IMR-90 (cell line): ENCODE measurements at regions not wholly inside any gene's neighbourhood (a gene's known extent, or its start where the extent isn't known, plus 50 kb on each side); places are given as distances from the start of the nearest gene placed in this dataset.

ENCODE experiments used
- ATAC-seq: fragments of 200-7000 bp; cut with Tn5 transposase; 2 replicates; pipeline ENCODE4 v1.9.1; 2020; ENCODE audit warnings: low read depth, mild to moderate bottlenecking, moderate library complexity
- BruUV-seq: library from RNA; stranded (reverse); fragments of 400-500 nt; replicated peaks from 2 replicates; lab custom pipeline; 2021; lab: Mats Ljungman, UMichigan
- CTCF ChIA-PET: fragments of 300-600 bp; formaldehyde crosslinking; extraction: SDS; loops from one replicate; lab custom pipeline; 2021; ENCODE audit warnings: antibody characterized with exemption; lab: Yijun Ruan, JAX
- POLR2A ChIA-PET: fragments of 300-600 bp; sonication (Branson Sonifier 250); formaldehyde crosslinking; loops from one replicate; lab custom pipeline; 2022; ENCODE audit warnings: antibody characterized with exemption; ENCODE audit not compliant: unreplicated experiment; lab: Charles Lee
- DNase-seq: peaks from one replicate; pipeline ENCODE4 v3.0.0; 2013
- H2AFZ ChIP-seq: replicated peaks from 2 replicates; pipeline ENCODE3; 2013; ENCODE audit warnings: low read length, mild to moderate bottlenecking; ENCODE audit not compliant: poor library complexity
- H2AK5ac ChIP-seq: 2 replicates; pipeline ENCODE4 v1.6.1; 2013; ENCODE audit warnings: low read depth, low read length, inconsistent platforms
- H2AK9ac ChIP-seq: replicated peaks from 2 replicates; pipeline ENCODE3; 2013; ENCODE audit warnings: mild to moderate bottlenecking, low read depth, low read length, moderate library complexity; ENCODE audit not compliant: poor library complexity
- H2BK120ac ChIP-seq: 2 replicates; pipeline ENCODE4 v1.6.1; 2013; ENCODE audit warnings: low read depth, low read length, inconsistent platforms
- H2BK15ac ChIP-seq: 3 replicates; pipeline ENCODE4 v1.6.1; 2013; ENCODE audit warnings: low read depth, low read length, inconsistent platforms
- H2BK20ac ChIP-seq: 2 replicates; pipeline ENCODE4 v1.6.1; 2013; ENCODE audit warnings: low read depth, mild to moderate bottlenecking, inconsistent platforms, low read length, moderate library complexity
- H2BK5ac ChIP-seq: 2 replicates; pipeline ENCODE4 v1.6.1; 2013; ENCODE audit warnings: mild to moderate bottlenecking, low read depth, low read length, inconsistent platforms; ENCODE audit not compliant: poor library complexity, severe bottlenecking
- H3K14ac ChIP-seq: replicated peaks from 2 replicates; pipeline ENCODE4 v1.6.1; 2013; ENCODE audit warnings: low read depth, low read length, inconsistent platforms
- H3K18ac ChIP-seq: 2 replicates; pipeline ENCODE4 v1.6.1; 2013; ENCODE audit warnings: low read depth, low read length, control low read depth
- H3K23ac ChIP-seq: 2 replicates; pipeline ENCODE4 v1.6.1; 2013; ENCODE audit warnings: low read depth, low read length, inconsistent platforms
- H3K27ac ChIP-seq: 2 replicates; pipeline ENCODE4 v1.5.1; 2013; ENCODE audit warnings: mild to moderate bottlenecking, control low read depth, low read length; ENCODE audit not compliant: insufficient read depth
- H3K27me3 ChIP-seq: 2 replicates; pipeline ENCODE4 v1.6.1; 2013; ENCODE audit warnings: low read length; ENCODE audit not compliant: control insufficient read depth, insufficient read depth
- H3K36me3 ChIP-seq: 2 replicates; pipeline ENCODE4 v1.6.1; 2013; ENCODE audit warnings: low read length, mixed read lengths; ENCODE audit not compliant: control insufficient read depth, insufficient read depth
- H3K4ac ChIP-seq: 2 replicates; pipeline ENCODE4 v1.6.1; 2013; ENCODE audit warnings: low read depth, low read length, inconsistent platforms
- H3K4me1 ChIP-seq: 2 replicates; pipeline ENCODE4 v1.6.1; 2013; ENCODE audit warnings: low read length, mixed read lengths; ENCODE audit not compliant: control insufficient read depth, insufficient read depth
- H3K4me2 ChIP-seq: 2 replicates; pipeline ENCODE4 v1.6.1; 2013; ENCODE audit warnings: low read depth, mild to moderate bottlenecking, control low read depth, low read length, moderate library complexity
- H3K4me3 ChIP-seq: 2 replicates; pipeline ENCODE4 v1.5.1; 2013; ENCODE audit warnings: low read depth, mild to moderate bottlenecking, control low read depth, low read length, moderate library complexity; ENCODE audit not compliant: insufficient read depth
- H3K56ac ChIP-seq: 2 replicates; pipeline ENCODE4 v1.6.1; 2013; ENCODE audit warnings: low read length, inconsistent platforms; ENCODE audit not compliant: insufficient read depth; ENCODE audit errors: extremely low read depth
- H3K79me1 ChIP-seq, 2 experiments: 2 replicates each; pipeline ENCODE4 v1.6.1; 2013; ENCODE audit warnings: low read length in 2 of 2, inconsistent platforms in 1 of 2, low read depth in 1 of 2
- H3K9ac ChIP-seq: 2 replicates; pipeline ENCODE4 v1.6.1; 2013; ENCODE audit warnings: low read depth, low read length, control low read depth
- H3K9me1 ChIP-seq: 2 replicates; pipeline ENCODE4 v1.6.1; 2013; ENCODE audit warnings: low read length, inconsistent platforms; ENCODE audit not compliant: insufficient read depth
- H3K9me3 ChIP-seq: 2 replicates; pipeline ENCODE4 v1.6.1; 2013; ENCODE audit warnings: low read length; ENCODE audit not compliant: control insufficient read depth, insufficient read depth
- H4K20me1 ChIP-seq: 2 replicates; pipeline ENCODE4 v1.6.1; 2013; ENCODE audit warnings: low read length, inconsistent platforms; ENCODE audit not compliant: insufficient read depth
- H4K5ac ChIP-seq: 2 replicates; pipeline ENCODE4 v1.6.1; 2013; ENCODE audit warnings: mild to moderate bottlenecking, low read depth, low read length, control low read depth
- H4K8ac ChIP-seq, 2 experiments: 2 replicates each; pipeline ENCODE4 v1.6.1; 2013; ENCODE audit warnings: low read depth in 2 of 2, low read length in 2 of 2, control low read depth in 1 of 2, inconsistent platforms in 1 of 2
- H4K91ac ChIP-seq: 2 replicates; pipeline ENCODE4 v1.6.1; 2013; ENCODE audit warnings: low read depth, low read length, inconsistent platforms; ENCODE audit not compliant: insufficient read depth
- BHLHE40 ChIP-seq: fragments of 150-350 bp; IDR thresholded peaks from 2 replicates; pipeline ENCODE4 v1.6.1; 2016; ENCODE audit warnings: mild to moderate bottlenecking, low read depth, low read length
- CEBPB ChIP-seq: IDR thresholded peaks from 2 replicates; pipeline ENCODE4 v1.6.1; 2012; ENCODE audit warnings: low read depth, low read length, improper control_type of control experiment
- CHD1 ChIP-seq: IDR thresholded peaks from 2 replicates; pipeline ENCODE4 v1.6.1; 2012; ENCODE audit warnings: low read depth, low read length, improper control_type of control experiment
- CTCF ChIP-seq: conservative IDR thresholded peaks from 2 replicates; pipeline ENCODE4 v1.5.1; 2012; ENCODE audit warnings: mild to moderate bottlenecking, low read depth, low read length, improper control_type of control experiment
- ELK1 ChIP-seq: fragments of 150-350 bp; IDR thresholded peaks from 2 replicates; pipeline ENCODE4 v1.6.1; 2016; ENCODE audit warnings: low read depth, mild to moderate bottlenecking, low read length, moderate library complexity, borderline replicate concordance
- FOS ChIP-seq: fragments of 150-350 bp; IDR thresholded peaks from 2 replicates; pipeline ENCODE4 v1.6.1; 2016; ENCODE audit warnings: low read depth, low read length
- MAFK ChIP-seq: IDR thresholded peaks from 2 replicates; pipeline ENCODE4 v1.6.1; 2012; ENCODE audit warnings: low read depth, low read length, improper control_type of control experiment
- MAZ ChIP-seq: IDR thresholded peaks from 2 replicates; pipeline ENCODE4 v1.6.1; 2012; ENCODE audit warnings: low read depth, mild to moderate bottlenecking, low read length, improper control_type of control experiment, moderate library complexity, borderline replicate concordance
- MXI1 ChIP-seq: IDR thresholded peaks from 2 replicates; pipeline ENCODE4 v1.6.1; 2012; ENCODE audit warnings: low read depth, mild to moderate bottlenecking, low read length, moderate library complexity, borderline replicate concordance
- NFE2L2 ChIP-seq: fragments of 150-350 bp; IDR thresholded peaks from 2 replicates; pipeline ENCODE4 v1.6.1; 2016; ENCODE audit warnings: low read depth, mild to moderate bottlenecking, low read length
- POLR2A ChIP-seq: IDR thresholded peaks from 2 replicates; pipeline ENCODE4 v1.6.1; 2012; ENCODE audit warnings: mild to moderate bottlenecking, low read depth, low read length
- RAD21 ChIP-seq: IDR thresholded peaks from 2 replicates; pipeline ENCODE4 v1.6.1; 2012; ENCODE audit warnings: low read length, improper control_type of control experiment
- RCOR1 ChIP-seq: IDR thresholded peaks from 2 replicates; pipeline ENCODE4 v1.6.1; 2012; ENCODE audit warnings: mild to moderate bottlenecking, low read length, improper control_type of control experiment; ENCODE audit not compliant: insufficient replicate concordance
- RFX5 ChIP-seq: IDR thresholded peaks from 2 replicates; pipeline ENCODE4 v1.8.0; 2012; ENCODE audit warnings: low read depth, mild to moderate bottlenecking, low read length, moderate library complexity
- SMC3 ChIP-seq: fragments of 150-350 bp; IDR thresholded peaks from 2 replicates; pipeline ENCODE4 v1.6.1; 2016; ENCODE audit warnings: low read depth, mild to moderate bottlenecking, antibody characterized with exemption, low read length, moderate library complexity
- WGBS, 2 experiments: methylation state at CpG; one replicate each; pipeline versions ENCODE4 v1.1.5 to v1.1.7; 2013; ENCODE audit warnings: missing lambda C conversion rate in 2 of 2; ENCODE audit not compliant: insufficient read length in 1 of 2; ENCODE audit errors: extremely low coverage in 2 of 2; 5-methylcytosine and 5-hydroxymethylcytosine counted together
- dilution Hi-C: fragments of 300-500 bp; cut with HindIII; formaldehyde crosslinking; loops from one replicate; pipeline ENCODE4 v1.14.3; 2018; ENCODE audit warnings: low sequenced_read_pairs; ENCODE audit not compliant: unreplicated experiment
- in situ Hi-C: fragments of 300-500 bp; cut with MboI; formaldehyde crosslinking; loops from 3 replicates; pipeline ENCODE4 v1.14.3; 2019; ENCODE audit warnings: low sequenced_read_pairs, inconsistent platforms, mixed read lengths
- intact Hi-C: fragments of 100-400 bp; cut with micrococcal nuclease; formaldehyde crosslinking; loops from 2 replicates; pipeline ENCODE4 v1.10.0; 2022
- TF ChIP-seq, protein P1 (sequence below): fragments of 150-350 bp; IDR thresholded peaks from 2 replicates; pipeline ENCODE4 v1.6.1; 2017; ENCODE audit warnings: mild to moderate bottlenecking, antibody characterized with exemption, low read length, low read depth

- ATAC-seq, result no peak
- no peak overlapping the region for H2AFZ ChIP-seq
- no peak for TF ChIP-seq ELK1
- no peak for TF ChIP-seq CHD1
- no peak for TF ChIP-seq RCOR1
- no peak for TF ChIP-seq RAD21
- no peak for TF ChIP-seq MAZ
- TF ChIP-seq BHLHE40, result no peak
- TF ChIP-seq, protein P1, sequence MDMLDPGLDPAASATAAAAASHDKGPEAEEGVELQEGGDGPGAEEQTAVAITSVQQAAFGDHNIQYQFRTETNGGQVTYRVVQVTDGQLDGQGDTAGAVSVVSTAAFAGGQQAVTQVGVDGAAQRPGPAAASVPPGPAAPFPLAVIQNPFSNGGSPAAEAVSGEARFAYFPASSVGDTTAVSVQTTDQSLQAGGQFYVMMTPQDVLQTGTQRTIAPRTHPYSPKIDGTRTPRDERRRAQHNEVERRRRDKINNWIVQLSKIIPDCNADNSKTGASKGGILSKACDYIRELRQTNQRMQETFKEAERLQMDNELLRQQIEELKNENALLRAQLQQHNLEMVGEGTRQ, result no peak
- TF ChIP-seq CEBPB, result no peak
- TF ChIP-seq SMC3, result no peak
- TF ChIP-seq NFE2L2, result no peak
- no peak for TF ChIP-seq FOS
- no peak for TF ChIP-seq MAFK
- no peak for TF ChIP-seq MXI1
- TF ChIP-seq POLR2A, result no peak
- no peak for TF ChIP-seq CTCF
- no peak for TF ChIP-seq RFX5
- no peak overlapping the region for H3K4me2 ChIP-seq
- no peak overlapping the region for H3K14ac ChIP-seq
- H3K9me1 ChIP-seq, result no peaks in the 10 kb centered on the region
- H3K9me3 ChIP-seq, result peaks cover 44% of the 10 kb centered on the region
- no peak overlapping the region for H2BK15ac ChIP-seq
- H2BK120ac ChIP-seq, result no peak overlapping the region
- H3K4ac ChIP-seq, result no peak overlapping the region
- in situ Hi-C loops (no loop called here), intact Hi-C loops (no loop called here), dilution Hi-C loops (no loop called here)
- no TSS peak for BruUV-seq
- no peak overlapping the region for H3K18ac ChIP-seq
- H3K9ac ChIP-seq, result no peak overlapping the region
- no peak for DNase-seq
- no peak overlapping the region for H4K5ac ChIP-seq
- H4K91ac ChIP-seq, result no peak overlapping the region
- POLR2A ChIA-PET, result no interaction called here
- H3K23ac ChIP-seq, result no peak overlapping the region
- H2BK20ac ChIP-seq, result no peak overlapping the region
- no peak overlapping the region for H2AK5ac ChIP-seq
- H3K36me3 ChIP-seq, result no peaks in the 10 kb centered on the region
- CTCF ChIA-PET, result no interaction called here
- no peaks in the 10 kb centered on the region for H3K4me1 ChIP-seq
- no peaks in the 10 kb centered on the region for H4K20me1 ChIP-seq
- 0% methylated on average over 1 of the region's 7 CpGs; no CpG with 5 or more reads in 1 of the 2 experiments for WGBS, 2 experiments
- H3K27ac ChIP-seq, result no peak overlapping the region
- H4K8ac ChIP-seq, result no peak overlapping the region; a peak in 1 of 4 replicates
- H3K56ac ChIP-seq, result no peak overlapping the region
- no peaks in the 10 kb centered on the region for H3K27me3 ChIP-seq
- no peak overlapping the region for H3K4me3 ChIP-seq
- no peak overlapping the region for H2BK5ac ChIP-seq
- H2AK9ac ChIP-seq, result no peak overlapping the region
- H3K79me1 ChIP-seq, result no peaks in the 10 kb centered on the region
Measured at GRCh38 chr6:170036916-170037315, 254.0 kb downstream of the DLL1 start.
